ENCODE measurements at regions not wholly inside any gene's neighbourhood (a gene's known extent, or its start where the extent isn't known, plus 50 kb on each side); places are given as distances from the start of the nearest gene placed in this dataset.
"Not testable (repeated sequence)": the region's sequence is repeated elsewhere in the genome, so short reads cannot be mapped to it uniquely, and the experiment has no call there.

DNA sequence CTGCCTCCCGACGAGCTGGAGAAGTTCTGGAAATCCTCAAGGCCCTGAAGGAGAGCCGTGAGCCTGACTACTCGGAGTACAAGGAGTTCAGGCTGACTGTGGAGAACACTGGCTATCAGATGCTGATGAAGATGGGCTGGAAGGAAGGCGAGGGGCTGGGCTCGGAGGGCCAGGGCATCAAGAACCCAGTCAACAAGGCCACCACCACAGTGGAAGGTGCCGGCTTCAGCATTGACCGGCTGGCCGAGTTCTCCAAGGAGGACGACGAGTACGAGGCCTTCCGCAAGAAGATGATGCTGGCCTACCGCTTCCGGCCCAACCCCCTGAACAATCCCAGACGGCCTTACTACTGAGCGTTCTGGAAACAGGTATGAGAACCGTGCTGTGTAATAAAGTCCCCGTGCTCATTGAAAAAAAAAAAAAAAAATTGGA is 366.1 kb upstream of the ATXN7L3B start:
- no peak for DNase-seq

DNA sequence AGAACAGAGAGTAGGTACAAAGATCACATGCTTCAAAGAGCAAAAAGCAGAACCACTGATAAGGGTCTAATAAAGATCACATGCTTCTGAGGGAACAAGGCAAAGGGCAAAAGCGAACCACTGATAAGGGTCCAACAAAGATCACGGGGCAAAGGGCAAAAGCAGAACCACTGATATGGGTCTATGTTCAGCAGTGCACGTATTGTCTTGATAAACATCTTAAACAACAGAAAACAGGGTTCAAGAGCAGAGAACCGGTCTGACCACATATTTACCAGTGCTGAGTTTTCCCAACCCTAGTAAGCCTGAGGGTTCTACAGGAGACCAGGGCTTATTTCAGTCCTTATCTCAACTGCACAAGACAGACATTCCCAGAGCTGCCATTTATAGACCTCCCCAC is 362.7 kb upstream of the ATXN7L3B start:
- not testable (repeated sequence) for DNase-seq

DNA sequence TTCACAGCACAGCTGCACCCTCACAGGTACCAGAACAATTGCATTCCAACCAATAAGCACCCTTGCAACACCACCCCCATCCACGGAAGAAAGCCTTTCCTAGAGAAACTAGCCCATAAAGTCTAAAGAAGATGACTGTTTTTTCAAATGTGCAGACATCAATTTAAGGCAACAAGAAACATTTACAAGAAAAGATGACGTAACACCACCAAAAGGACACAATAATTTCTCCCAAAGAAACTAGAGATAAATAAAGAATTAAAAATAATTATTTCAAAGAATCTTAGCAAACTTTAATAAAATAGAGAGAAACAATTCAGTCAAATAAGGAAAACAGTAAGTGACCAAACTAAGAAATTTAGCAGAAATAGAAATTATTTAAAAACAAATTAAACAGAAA is 352.3 kb upstream of the ATXN7L3B start:
- DNase-seq = no peak

DNA sequence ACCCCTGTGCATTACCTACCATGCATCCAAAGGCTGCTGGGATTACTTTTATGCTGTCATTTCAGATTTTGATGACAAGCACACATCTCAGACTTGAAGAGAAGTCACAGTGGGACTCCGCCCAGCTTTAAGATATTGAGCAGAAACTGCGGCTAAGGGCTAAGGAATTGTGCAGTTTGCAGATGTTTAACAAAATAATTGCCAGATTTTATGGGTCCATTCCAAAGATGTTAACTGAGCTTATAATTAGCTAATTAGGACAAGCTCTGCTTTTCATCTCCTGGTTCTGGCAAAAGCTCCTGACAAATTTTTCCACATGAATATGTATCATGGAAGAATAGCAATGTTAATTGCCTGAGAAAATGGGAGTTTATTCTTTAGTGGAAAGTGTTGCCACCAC is 344.4 kb upstream of the ATXN7L3B start:
- no peak for DNase-seq

DNA sequence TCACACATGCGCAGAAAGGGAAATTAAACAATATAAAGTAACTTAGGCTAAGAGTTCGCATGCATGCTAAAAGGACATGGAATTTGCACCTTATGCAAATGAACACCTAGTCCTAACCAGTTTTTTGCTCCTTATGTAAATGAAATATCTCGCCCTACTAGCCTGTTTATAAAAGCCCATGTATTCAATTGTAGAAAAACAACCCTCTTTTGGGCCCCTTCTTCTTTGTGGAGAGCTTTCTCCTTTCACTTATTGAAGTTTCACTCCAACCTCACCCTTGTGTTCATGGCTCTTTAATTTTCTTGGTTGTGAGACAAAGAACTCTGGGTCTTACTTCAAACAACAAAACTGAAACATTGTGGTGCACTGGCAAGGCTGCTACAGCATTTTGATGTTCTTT is 333.4 kb upstream of the ATXN7L3B start:
- no peak for DNase-seq

DNA sequence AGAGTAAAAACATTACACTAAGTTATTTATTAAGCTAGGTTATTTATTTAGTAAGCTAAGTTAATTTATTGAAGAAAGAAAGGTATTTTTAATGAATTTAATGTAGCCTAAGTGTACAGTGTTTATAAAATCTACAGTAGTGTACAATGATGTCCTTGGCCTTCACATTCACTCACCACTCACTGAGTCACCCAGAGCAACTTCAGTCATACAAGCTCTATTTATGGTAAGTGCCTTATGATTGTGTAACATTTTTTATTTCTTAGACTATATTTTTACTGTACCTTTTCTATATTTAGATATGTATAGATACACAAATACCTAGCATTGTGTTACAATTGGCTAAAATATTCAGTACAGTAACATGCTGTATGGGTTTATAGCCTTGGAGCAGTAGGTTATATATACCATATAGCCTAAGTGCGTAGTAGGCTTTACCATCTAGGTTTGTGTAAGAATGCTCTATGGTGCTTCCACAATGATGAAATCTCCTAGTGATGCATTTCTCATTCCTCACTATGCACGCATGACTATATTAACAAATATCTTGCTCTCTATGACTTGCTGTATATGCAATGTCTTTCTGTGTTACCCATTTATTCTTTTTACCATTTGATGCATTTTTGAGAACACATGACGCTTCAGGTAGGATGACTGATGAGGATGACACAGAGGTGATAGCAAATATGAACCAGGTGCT is 309.6 kb upstream of the ATXN7L3B start:
- DNase-seq = no peak

DNA sequence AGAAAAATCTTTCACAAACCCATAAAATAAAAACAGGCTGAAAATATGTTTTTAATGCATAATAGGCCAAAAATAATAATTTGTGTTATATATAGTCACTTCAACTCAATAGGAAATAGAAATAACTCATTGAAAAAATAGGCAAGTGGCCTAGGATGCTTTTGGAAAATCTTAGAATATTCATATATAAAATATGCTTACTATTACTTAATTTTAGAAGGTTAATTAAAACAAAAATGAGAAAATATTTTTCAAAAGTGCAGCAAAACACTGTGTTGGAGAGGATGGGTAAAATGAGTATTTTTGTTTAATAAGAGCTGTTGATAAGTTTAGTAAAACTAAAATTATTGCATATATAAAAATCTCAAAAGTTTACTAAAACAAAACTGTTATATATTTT is 308.0 kb upstream of the ATXN7L3B start:
- DNase-seq = no peak

DNA sequence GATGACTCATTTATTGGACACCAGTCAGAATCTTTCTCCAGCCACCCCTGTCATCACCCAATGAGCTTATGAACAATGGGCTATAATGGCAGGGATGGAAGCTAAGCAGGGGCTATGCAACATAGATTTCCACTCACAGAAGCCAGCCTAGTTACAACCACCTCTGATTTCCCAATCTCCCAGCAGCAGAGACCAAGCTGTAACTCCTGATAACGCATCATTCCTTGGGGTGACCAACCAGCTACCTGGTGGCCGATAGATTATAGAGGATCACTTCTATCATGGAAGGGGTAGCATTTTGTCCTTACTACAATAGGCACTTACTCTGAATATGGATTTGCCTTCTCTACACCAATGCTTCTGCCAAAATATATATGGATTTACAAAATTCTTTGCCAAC is 302.3 kb upstream of the ATXN7L3B start:
- DNase-seq = no peak

DNA sequence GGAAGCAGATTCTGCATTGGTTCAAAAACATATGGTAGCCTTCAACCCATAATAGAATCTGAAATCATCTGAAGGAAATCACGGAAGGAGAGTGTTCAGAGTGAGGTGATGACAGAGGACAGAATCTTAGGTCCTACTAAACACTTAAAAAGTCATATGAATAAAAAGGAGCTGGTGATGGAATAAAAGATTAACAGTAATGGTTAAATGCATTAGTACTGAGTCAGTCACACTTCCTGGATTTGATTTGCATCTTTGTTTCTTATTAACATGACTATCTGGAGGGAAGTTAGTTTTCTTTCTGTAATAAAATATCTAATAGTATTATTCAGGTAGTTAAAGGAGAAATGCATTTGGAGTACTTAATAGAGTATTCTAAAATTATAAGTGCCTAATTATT is 296.3 kb upstream of the ATXN7L3B start:
- DNase-seq = no peak

DNA sequence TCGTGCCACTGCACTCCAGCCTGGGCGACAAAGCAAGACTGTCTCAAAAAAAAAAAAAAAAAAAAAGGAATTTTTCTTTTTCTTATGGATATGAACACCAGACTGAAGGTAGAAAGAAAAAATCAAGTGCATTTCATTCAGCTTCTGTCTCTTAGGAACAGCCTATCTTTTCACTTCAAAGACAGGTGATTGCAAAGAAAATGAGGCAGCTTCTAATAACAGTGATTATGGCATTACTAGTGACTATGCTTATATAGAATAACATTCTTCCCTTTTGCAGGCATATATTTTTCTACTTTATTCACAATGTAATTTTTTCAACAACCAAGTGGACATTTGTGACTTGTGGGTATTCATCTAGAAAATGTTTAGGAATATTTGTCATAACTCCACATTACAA is 295.5 kb upstream of the ATXN7L3B start:
- no peak for DNase-seq

DNA sequence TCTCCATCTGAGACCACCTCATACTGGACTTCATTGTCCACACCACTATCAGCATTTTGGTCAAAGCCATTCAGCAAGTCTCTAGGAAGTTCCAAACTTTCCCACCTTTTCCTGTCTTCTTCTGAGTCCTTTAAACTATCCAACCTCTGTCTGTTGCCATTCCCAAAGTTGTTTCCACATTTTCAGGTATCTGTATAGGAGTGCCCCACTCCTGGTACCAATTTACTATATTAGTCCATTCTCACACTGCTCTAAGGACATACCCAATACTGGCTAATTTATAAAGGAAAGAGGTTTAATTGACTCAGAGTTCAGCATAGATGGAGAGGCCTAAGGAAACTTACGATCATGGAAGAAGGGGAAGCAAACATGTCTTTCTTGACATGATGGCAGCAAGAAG is 292.2 kb upstream of the ATXN7L3B start:
- no peak for DNase-seq

DNA sequence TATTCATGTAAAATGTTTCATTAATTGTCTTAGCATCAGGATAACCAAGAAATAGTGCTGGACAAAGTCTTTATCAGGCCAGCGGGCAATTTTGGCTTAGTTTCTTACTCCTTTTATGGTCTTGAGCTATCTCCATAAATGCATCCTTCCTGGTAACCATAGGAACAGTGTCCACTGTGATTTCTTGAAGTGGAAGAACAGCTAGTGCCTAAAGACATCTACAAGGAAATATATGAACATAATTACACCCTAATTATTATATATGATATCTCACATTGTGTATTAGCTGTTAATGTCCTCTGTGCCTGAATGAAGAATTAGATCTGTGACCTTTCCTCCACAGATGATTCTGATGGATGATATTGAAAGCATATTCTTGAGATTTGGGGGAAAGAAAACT is 286.7 kb upstream of the ATXN7L3B start:
- no peak for DNase-seq

DNA sequence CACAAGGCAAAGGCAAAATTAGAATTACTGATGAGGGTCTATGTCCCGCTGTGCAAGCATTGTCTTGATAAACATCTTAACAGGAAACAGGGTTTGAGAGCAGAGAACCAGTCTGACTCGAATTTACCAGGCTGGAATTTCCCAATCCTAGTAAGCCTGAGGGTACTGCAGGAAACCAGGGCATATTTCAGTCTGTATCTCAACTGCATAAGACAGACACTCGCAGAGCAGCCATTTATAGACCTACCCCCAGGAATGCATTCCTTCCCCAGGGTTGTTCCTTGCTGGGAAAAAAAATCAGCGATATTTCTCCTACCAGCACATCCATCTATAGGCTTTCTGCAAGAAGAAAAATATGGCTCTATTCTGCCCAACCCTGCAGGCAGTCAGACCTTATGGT is 283.8 kb upstream of the ATXN7L3B start:
- DNase-seq = not testable (repeated sequence)

DNA sequence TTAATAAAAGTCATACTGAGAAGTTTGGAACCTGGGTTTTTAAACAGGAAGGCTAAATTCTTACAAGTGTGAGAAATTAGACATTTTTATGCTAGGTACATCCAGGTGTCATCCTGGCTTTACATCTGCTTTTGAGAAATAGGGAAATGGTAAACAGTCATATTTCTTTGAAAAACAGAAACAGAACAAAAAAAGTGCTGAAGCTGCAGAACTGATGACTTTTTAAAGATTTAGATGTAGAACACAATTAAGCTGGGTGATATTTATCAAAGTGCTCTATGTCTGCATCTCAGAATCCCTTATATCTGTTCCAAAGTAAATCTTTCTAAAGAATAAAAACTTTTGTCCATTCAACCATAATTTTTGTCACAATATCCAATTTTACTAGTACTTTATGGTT is 282.9 kb upstream of the ATXN7L3B start:
- DNase-seq = no peak

DNA sequence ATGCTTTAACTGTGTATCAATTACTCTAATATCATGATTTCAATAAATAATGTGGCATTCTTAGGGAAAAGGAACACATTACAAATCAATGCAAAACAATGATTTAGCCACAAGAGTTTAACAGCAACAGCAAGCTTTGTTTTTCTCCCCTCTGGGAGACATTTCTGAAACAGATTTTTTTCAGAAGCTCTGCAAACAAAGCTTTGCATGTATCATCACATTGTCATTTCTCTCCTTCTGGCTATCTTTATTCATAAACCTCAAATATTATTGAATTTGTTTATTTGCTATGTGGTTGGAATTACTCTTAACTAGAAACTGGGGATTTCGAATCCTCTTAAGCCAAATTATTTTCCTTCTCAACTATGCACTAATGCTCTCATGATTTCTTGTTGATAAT is 278.4 kb upstream of the ATXN7L3B start:
- no peak for DNase-seq

DNA sequence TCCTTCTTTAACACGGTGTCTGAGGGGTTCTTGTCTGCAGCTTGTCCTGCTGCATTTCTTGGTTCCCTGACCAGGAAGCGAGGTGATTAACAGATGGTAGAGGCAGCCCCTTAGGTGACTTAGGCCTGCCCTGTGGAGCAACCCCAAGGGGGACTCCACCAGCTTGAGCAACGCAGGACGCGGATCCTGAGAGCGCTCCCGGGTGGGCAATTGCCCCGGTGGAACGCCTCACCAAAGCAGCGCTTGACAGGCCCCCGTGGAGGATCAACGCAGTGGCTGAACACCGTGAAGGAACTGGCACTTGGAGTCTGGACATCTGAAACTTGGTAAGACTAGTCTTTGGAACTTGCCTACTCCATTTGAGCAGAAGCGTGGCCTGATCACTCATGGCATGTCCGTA is 272.9 kb upstream of the ATXN7L3B start:
- DNase-seq = no peak

DNA sequence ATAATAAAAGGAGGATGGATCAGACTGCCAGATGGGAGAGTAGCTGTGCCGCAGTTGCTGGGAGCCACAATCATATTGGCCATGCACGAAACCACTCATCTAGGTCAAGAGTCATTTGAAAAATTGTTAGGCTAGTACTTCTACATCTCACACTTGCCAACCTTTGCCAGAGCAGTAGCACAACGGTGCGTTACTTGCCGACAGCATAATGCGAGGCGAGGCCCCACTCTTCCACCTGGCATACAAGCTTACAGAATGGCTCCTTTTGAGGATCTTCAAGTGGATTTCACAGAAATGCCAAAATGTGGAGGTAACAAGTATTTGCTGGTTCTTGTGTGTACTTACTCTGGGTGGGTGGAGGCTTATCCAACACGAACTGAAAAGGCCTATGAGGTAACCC is 268.3 kb upstream of the ATXN7L3B start:
- not testable (repeated sequence) for DNase-seq

DNA sequence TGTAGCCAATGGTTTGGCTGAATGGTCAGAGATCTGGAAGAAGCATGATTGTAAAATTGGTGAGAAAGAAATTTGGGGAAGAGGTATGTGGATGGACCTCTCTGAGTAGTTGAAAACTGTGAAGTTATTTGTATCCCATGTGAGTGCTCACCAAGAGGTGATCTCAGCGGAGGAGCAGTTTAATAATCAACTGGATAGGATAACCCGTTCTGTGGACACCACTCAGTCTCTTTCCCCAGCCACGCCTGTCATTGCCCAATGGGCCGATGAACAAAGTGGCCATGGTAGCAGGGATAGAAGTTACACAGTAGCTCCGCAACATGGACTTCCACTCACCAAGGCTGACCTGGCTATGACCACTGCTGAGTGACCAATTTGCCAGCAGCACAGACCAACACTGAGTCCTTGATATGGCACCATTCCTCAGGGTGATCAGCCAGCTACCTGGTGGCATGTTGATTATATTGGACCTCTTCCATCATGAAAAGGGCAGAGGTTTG is 257.4 kb upstream of the ATXN7L3B start:
- no peak for DNase-seq

DNA sequence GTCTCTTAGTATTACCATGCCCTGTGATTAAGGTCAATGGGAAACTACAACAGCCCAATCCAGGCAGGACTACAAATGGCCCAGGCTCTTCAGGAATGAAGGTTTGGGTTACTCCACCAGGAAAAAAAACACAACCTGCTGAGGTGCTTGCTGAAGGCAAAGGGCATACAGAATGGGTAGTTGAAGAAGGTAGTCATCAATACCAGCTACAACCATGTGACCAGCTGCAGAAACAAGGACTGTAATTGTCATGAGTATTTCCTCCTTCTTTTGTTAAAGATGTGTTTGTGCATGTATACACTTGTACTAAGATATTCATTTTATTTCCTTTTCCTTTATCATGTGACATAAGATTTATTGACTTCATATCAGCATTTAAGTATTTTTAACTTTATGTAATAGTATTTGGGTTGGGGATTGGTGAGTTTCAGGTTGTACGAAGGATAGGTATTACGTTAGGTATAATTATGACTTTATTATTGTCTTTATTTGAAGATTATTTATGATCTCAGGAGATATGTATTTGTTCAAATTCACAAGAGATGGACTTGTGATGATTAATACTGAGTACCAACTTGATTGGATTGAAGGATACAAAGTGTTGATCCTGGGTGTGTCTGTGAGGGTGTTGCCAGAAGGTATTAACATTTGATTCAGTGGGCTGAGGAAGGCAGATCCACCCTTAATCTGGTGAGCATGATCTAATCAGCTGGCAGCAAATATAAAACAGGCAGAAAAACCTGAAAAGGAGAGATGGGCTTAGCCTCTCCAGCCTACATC is 256.0 kb upstream of the ATXN7L3B start:
- not testable (repeated sequence) for DNase-seq

DNA sequence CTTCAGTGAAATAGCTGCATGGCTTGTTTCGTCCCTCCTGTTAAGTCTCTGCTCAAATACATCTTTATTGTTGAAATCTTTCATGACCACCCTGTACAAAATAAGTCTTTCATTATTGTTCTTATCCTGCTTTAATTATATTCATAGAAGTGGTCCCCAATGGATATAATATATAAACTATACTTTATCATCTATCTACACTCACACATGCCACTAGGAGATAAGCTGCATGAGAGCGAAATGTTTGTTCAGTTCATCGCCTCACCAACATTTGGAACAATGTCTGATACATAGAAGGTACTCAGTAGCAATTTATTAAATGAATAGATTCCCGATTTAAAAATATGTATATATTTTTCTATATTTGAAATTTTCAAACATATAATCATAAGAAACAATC is 254.0 kb upstream of the ATXN7L3B start:
- no peak for DNase-seq

DNA sequence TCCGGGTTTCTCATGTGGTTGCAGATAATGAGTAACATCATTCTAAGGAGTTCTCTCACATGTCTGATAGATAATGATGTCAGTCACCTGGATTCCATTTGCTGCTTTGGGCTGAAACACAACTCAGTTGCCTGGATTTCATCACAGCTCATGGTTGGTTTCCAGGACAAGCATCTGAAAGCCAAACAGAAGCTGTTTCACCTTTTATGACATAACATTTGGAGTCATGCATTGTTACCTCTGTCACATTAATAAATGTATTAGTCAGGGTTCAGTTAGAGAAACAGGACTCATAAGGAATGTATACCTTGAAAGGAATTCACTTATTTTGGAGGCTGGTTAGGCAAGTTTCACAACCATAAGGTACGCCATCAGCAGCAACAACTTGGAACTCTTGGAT is 251.9 kb upstream of the ATXN7L3B start:
- DNase-seq = no peak

DNA sequence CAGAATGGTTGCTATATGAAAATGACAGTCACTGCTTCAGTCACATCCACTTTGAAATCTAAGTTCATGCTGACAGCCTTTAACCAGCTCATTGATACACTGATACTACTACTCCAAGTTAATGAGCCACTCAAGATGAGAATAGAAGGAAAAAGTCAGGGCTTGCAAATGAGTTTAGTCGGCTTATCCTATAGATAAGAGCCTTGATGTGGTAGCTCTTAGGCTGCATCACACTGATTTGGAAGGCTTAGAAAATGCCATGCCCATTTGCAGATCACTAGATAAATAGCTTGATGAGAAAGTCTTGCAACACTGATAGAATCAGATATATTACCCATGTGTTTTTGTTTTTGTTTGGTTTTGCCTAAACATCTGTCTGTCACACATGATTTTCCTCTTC is 251.4 kb upstream of the ATXN7L3B start:
- no peak for DNase-seq

DNA sequence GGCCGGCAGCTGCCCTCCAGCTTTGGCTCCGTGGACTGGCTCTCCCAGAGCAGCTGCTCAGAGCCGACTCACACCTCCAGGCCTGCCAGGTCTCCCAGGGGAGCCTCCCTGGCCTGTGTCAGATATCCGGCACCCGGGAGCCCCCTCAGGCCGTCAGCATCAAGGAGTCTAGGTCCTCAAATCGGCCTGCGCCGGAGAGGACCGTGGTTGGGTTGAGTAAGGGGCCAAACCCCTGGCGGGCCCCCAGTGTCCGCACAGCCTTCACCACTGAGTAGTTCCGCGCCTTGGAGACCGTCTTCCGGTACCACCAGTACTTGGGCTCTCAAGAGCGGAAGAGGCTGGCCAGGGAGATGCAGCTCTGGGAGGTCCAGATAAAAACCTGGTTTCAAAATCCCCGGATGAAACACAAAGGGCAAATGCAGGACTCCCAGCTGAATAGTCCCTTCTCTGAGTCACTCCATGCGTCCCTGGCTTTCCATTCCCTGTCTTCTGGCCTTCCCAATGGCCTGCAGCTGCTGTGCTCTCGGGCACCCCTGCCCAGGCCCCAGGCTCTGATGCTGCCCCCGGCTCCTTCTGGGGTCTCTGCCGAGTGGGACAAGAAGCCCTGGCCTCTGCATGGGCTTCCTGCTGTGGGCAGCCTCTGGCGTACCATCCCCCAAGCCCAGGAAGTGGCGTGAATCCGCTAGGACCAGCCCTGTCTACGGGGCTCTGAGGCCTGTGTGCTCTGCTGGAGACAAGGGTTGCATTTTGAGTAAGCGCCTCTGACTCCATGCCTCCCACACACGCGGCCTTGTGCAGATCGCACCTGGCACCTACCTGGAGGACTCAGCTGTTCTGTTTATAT is 245.1 kb upstream of the ATXN7L3B start:
- DNase-seq = no peak

DNA sequence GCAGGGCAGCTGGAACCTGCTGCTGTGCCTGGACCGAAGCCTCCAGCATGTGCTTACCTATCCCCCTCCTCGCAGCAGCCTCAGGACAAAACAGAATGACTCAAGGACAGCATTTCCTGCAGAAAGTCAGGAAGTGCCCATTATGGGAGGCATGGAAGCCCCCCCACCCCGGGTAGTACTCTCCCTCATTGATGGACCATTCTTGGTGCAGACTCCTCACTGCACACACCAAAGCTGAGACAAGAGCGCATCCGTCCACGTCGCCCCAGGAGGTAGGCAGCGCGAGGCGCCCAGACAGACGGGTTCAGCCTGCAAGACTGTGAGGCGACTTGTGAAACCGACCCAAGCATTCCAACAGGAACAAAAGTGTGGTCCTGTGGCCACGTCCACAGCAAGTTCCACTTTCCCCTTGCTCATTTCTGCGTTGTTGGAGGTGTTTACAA is 243.9 kb upstream of the ATXN7L3B start:
- DNase-seq = no peak
